H1 (cell line): ENCODE measurements at regions not wholly inside any gene's neighbourhood (a gene's known extent, or its start where the extent isn't known, plus 50 kb on each side); places are given as distances from the start of the nearest gene placed in this dataset.

Experiments
- CTCF ChIA-PET: fragments of 300-600 bp; sonication (Branson Sonifier 250); formaldehyde crosslinking; loops from one replicate; lab custom pipeline; 2021; ENCODE audit not compliant: partially characterized antibody; lab: Charles Lee
- POLR2A ChIA-PET: fragments of 300-600 bp; sonication (Branson Sonifier 250); formaldehyde crosslinking; loops from one replicate; lab custom pipeline; 2021; ENCODE audit warnings: inconsistent platforms; ENCODE audit not compliant: partially characterized antibody; lab: Charles Lee
- DNase-seq, 2 experiments: peaks; one replicate each; pipeline versions ENCODE4 v3.0.0 to v3.0.0-alpha.2; 2010 to 2022; ENCODE audit warnings: low spot score in 2 of 2, low read depth in 1 of 2, mixed read lengths in 1 of 2
- FAIRE-seq: peaks from 2 replicates; lab custom pipeline; 2011; peaks lifted over from hg19 to GRCh38; lab: Jason Lieb, UNC
- H2AFZ ChIP-seq: 2 replicates; pipeline ENCODE4 v1.8.1; 2012; ENCODE audit warnings: low read length, inconsistent platforms
- H2AK5ac ChIP-seq: 2 replicates; pipeline ENCODE4 v1.6.1; 2013; ENCODE audit warnings: low read depth, low read length
- H2BK120ac ChIP-seq: replicated peaks from 2 replicates; pipeline ENCODE3; 2013; ENCODE audit warnings: low read depth, low read length, inconsistent platforms
- H2BK12ac ChIP-seq: 2 replicates; pipeline ENCODE4 v1.6.1; 2013; ENCODE audit warnings: low read depth, low read length
- H2BK15ac ChIP-seq: 2 replicates; pipeline ENCODE4 v1.6.1; 2013; ENCODE audit warnings: low read length
- H2BK20ac ChIP-seq: 2 replicates; pipeline ENCODE4 v1.6.1; 2013; ENCODE audit warnings: low read length
- H2BK5ac ChIP-seq: 2 replicates; pipeline ENCODE4 v1.6.1; 2013; ENCODE audit warnings: low read depth, low read length
- H3K14ac ChIP-seq: 2 replicates; pipeline ENCODE4 v1.6.1; 2013; ENCODE audit warnings: inconsistent platforms; ENCODE audit not compliant: insufficient read length
- H3K18ac ChIP-seq: 2 replicates; pipeline ENCODE4 v1.6.1; 2013; ENCODE audit warnings: low read length; ENCODE audit errors: extremely low read depth
- H3K23ac ChIP-seq: 2 replicates; pipeline ENCODE4 v1.6.1; 2013; ENCODE audit warnings: inconsistent platforms; ENCODE audit not compliant: insufficient read length
- H3K23me2 ChIP-seq: 2 replicates; pipeline ENCODE4 v1.6.1; 2013; ENCODE audit warnings: low read depth, low read length
- H3K27ac ChIP-seq: 2 replicates; pipeline ENCODE4 v1.6.1; 2011; ENCODE audit warnings: low read depth, low read length, inconsistent platforms
- H3K27me3 ChIP-seq, 4 experiments: replicated peaks in 1 of 4; 1 replicate in 1 of 4; 2 replicates in 3 of 4; pipeline versions ENCODE4 v1.6.1 to v1.8.1; 2011 to 2013; ENCODE audit warnings: low read length in 3 of 4, mild to moderate bottlenecking in 3 of 4, inconsistent platforms in 2 of 4, mixed read lengths in 2 of 4, moderate library complexity in 1 of 4; ENCODE audit not compliant: control insufficient read depth in 3 of 4, insufficient read depth in 3 of 4; ENCODE audit errors: extremely low read depth in 1 of 4
- H3K36me3 ChIP-seq, 4 experiments: 2 replicates each; pipeline versions ENCODE4 v1.6.1 to v1.8.1; 2011 to 2013; ENCODE audit warnings: mild to moderate bottlenecking in 4 of 4, low read length in 3 of 4, moderate library complexity in 2 of 4, control low read depth in 1 of 4, inconsistent platforms in 1 of 4; ENCODE audit not compliant: insufficient read depth in 4 of 4, control insufficient read depth in 2 of 4
- H3K4ac ChIP-seq: replicated peaks from 2 replicates; pipeline ENCODE3; 2013; ENCODE audit warnings: low read length, low read depth, mixed read lengths, inconsistent platforms; ENCODE audit not compliant: insufficient read length
- H3K4me1 ChIP-seq, 4 experiments: replicated peaks in 1 of 4; 1 replicate in 1 of 4; 2 replicates in 3 of 4; pipeline versions ENCODE4 v1.6.1 to v1.8.1; 2011 to 2013; ENCODE audit warnings: low read length in 3 of 4, inconsistent platforms in 2 of 4, mixed read lengths in 1 of 4; ENCODE audit not compliant: insufficient read depth in 4 of 4, control insufficient read depth in 3 of 4
- H3K4me2 ChIP-seq, 2 experiments: 2 replicates each; pipeline versions ENCODE4 v1.6.1 to v1.8.1; 2011 to 2013; ENCODE audit warnings: low read depth in 2 of 2, low read length in 2 of 2, control low read depth in 1 of 2, inconsistent platforms in 1 of 2, mild to moderate bottlenecking in 1 of 2; ENCODE audit not compliant: insufficient read depth in 1 of 2
- H3K4me3 ChIP-seq, 4 experiments: fragments of 200-600, 300-600 bp in 1 of 4; sonication (generic), shearing (Covaris generic), sonication (Bioruptor Twin) in 1 of 4; 2 replicates each; pipeline versions ENCODE4 v1.5.1 to v1.8.1; 2011 to 2016; ENCODE audit warnings: low read length in 4 of 4, low read depth in 3 of 4, control low read depth in 2 of 4, inconsistent platforms in 2 of 4, mild to moderate bottlenecking in 2 of 4, mixed read lengths in 1 of 4, moderate library complexity in 1 of 4; ENCODE audit not compliant: insufficient read depth in 2 of 4; ENCODE audit errors: extremely low read depth in 1 of 4
- H3K56ac ChIP-seq: replicated peaks from 2 replicates; pipeline ENCODE3; 2013; ENCODE audit warnings: low read depth, mild to moderate bottlenecking, mixed read lengths, low read length, inconsistent platforms; ENCODE audit not compliant: insufficient read length
- H3K79me1 ChIP-seq: 2 replicates; pipeline ENCODE4 v1.6.1; 2013; ENCODE audit warnings: low read depth, low read length, control low read depth
- H3K79me2 ChIP-seq, 2 experiments: 2 replicates each; pipeline versions ENCODE4 v1.6.1 to v1.8.1; 2012 to 2013; ENCODE audit warnings: low read length in 2 of 2, mild to moderate bottlenecking in 2 of 2, inconsistent platforms in 1 of 2; ENCODE audit not compliant: insufficient read depth in 2 of 2, control insufficient read depth in 1 of 2
- H3K9ac ChIP-seq, 4 experiments: replicated peaks in 1 of 4; 1 replicate in 1 of 4; 2 replicates in 3 of 4; pipeline versions ENCODE4 v1.6.1 to v1.8.1; 2011 to 2013; ENCODE audit warnings: low read depth in 3 of 4, low read length in 3 of 4, control low read depth in 2 of 4, mild to moderate bottlenecking in 2 of 4, moderate library complexity in 2 of 4, inconsistent platforms in 1 of 4; ENCODE audit errors: extremely low read depth in 1 of 4
- H3K9me3 ChIP-seq, 2 experiments: 2 replicates each; pipeline versions ENCODE4 v1.6.1 to v1.8.1; 2012 to 2013; ENCODE audit warnings: mild to moderate bottlenecking in 2 of 2, moderate library complexity in 2 of 2, control low read depth in 1 of 2, inconsistent platforms in 1 of 2, low read depth in 1 of 2, low read length in 1 of 2, mixed read lengths in 1 of 2; ENCODE audit not compliant: insufficient read depth in 2 of 2
- H4K20me1 ChIP-seq, 2 experiments: replicated peaks in 1 of 2; 2 replicates each; pipeline versions ENCODE3 to v1.8.1; 2011 to 2013; ENCODE audit warnings: inconsistent platforms in 2 of 2, low read length in 2 of 2, mild to moderate bottlenecking in 1 of 2; ENCODE audit not compliant: insufficient read depth in 2 of 2, control insufficient read depth in 1 of 2
- H4K5ac ChIP-seq: 2 replicates; pipeline ENCODE4 v1.6.1; 2013; ENCODE audit warnings: low read length, low read depth, mixed read lengths, inconsistent platforms; ENCODE audit not compliant: insufficient read length
- H4K8ac ChIP-seq: 2 replicates; pipeline ENCODE4 v1.8.0; 2013; ENCODE audit warnings: mild to moderate bottlenecking, moderate library complexity, low read length, inconsistent platforms; ENCODE audit not compliant: insufficient read depth; ENCODE audit errors: extremely low read depth
- H4K91ac ChIP-seq: replicated peaks from 2 replicates; pipeline ENCODE3; 2013; ENCODE audit warnings: low read length, mixed read lengths, inconsistent platforms; ENCODE audit not compliant: insufficient read length
- RAD21 ChIP-seq, 2 experiments: IDR thresholded peaks in 1 of 2; conservative IDR thresholded peaks in 1 of 2; 2 replicates each; pipeline ENCODE4 v1.6.1; 2011; ENCODE audit warnings: low read depth in 2 of 2, low read length in 2 of 2, improper control_type of control experiment in 1 of 2, inconsistent platforms in 1 of 2, mild to moderate bottlenecking in 1 of 2, moderate library complexity in 1 of 2
- RBBP5 ChIP-seq: IDR thresholded peaks from 2 replicates; pipeline ENCODE4 v1.7.1; 2012; ENCODE audit warnings: low read depth, mild to moderate bottlenecking, inconsistent platforms, low read length, moderate library complexity, borderline replicate concordance
- WGBS, 2 experiments: shearing (Covaris generic) in 1 of 2; methylation state at CpG; one replicate each; pipeline versions ENCODE4 v1.1.6 to v1.1.7; 2013 to 2015; ENCODE audit warnings: low lambda C conversion rate in 2 of 2, mixed read lengths in 2 of 2, inconsistent platforms in 1 of 2, low coverage in 1 of 2, missing lambda C conversion rate in 1 of 2; ENCODE audit not compliant: insufficient replicate concordance in 2 of 2, insufficient coverage in 1 of 2, insufficient read length in 1 of 2; ENCODE audit errors: extremely low coverage in 1 of 2, missing lambda C conversion rate in 1 of 2; 5-methylcytosine and 5-hydroxymethylcytosine counted together

DNA sequence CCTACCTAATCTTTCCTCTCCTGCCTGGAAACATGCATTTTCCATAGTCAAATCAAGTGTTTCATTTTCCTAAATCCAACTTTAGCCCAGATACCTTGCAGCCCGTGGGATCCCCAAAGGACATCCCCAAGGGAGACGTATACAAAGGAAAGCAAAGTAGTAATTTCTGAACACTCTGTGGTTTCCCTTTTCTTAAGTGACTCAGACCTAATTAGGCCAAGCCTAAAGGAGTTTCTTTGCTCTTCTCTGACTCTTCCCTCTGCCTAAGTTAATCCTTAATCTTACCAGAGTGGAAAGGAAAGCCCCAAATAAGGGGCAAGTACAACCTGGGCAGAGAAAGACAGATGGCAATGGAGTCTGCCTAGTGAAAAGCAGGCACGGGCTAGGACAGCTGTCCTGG, 250.3 kb downstream of the SPTSSA start:
- Histone ChIP-seq H3K14ac (no peak overlapping the region), H3K4me1 (no peaks in the 10 kb centered on the region), H3K79me1 (no peaks in the 10 kb centered on the region), H2AK5ac (no peak overlapping the region), H3K27me3 (no peaks in the 10 kb centered on the region), H3K56ac (no peak overlapping the region), H3K18ac (no peak overlapping the region), H4K20me1 (no peaks in the 10 kb centered on the region)
- FAIRE-seq: no peak
- TF ChIP-seq RBBP5 (no peak), RAD21 (IDR thresholded peaks at IDR 0.05 in 1 of 2, conservative IDR thresholded peaks at IDR 0.05 in 1 of 2; ENCODE audit: low read depth in 2 of 2, low read length in 2 of 2) (no peak)
- TF ChIP-seq, all 59 proteins: peak for 0
- Histone ChIP-seq H3K9ac (no peak overlapping the region), H3K79me2 (no peaks in the 10 kb centered on the region), H3K4me2 (no peak overlapping the region), H2BK120ac (no peak overlapping the region), H3K27ac (no peak overlapping the region), H2AFZ (peak overlapping the region; percentile 49; the same call in 1 of the 2 replicates), H4K5ac (no peak overlapping the region), H4K91ac (no peak overlapping the region), H3K9me3 (no peaks in the 10 kb centered on the region), H3K23ac (no peak overlapping the region), H3K4me3 (no peak overlapping the region), H2BK15ac (no peak overlapping the region), H2BK5ac (no peak overlapping the region), H3K36me3 (no peaks in the 10 kb centered on the region), H3K23me2 (no peaks in the 10 kb centered on the region), H3K4ac (no peak overlapping the region), H2BK20ac (no peak overlapping the region), H4K8ac (no peak overlapping the region), H2BK12ac (no peak overlapping the region)
- ChIA-PET CTCF (no interaction called here), POLR2A (no interaction called here)
- no peak for DNase-seq
- 81% methylated on average over 3 of the region's 3 CpGs; no CpG with 5 or more reads in 1 of the 2 experiments for WGBS, 2 experiments
